ENCODE measurements at regions not wholly inside any gene's neighbourhood (a gene's known extent, or its start where the extent isn't known, plus 50 kb on each side); places are given as distances from the start of the nearest gene placed in this dataset.

DNA sequence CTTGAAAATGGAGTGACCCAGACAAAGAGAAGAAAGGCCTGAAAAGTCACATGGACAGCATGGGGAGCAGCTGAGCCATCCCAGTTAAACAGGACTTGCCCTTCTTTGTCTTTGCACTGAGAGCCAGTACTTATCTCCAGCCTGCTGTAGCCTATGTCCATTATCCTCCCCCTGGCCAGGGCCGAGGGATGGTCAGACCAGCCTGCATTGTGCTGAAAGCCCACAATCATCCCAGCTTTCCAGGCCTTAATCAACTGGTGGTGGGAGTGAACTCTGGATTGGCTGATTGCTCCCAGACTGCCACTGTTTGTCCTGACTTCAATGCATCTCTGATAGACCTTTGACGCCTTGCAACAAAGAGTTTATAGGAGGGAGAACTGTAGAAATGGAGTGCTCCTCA, 453.1 kb downstream of the EPHA5 start:
- H3K4me1 Mint-ChIP-seq = no peaks in the 10 kb centered on the region
- Histone ChIP-seq H3K4me1 (ENCODE audit: control insufficient read depth in 1 of 2, insufficient read depth in 2 of 2, low read length in 2 of 2) (no peaks in the 10 kb centered on the region), H2AFZ (ENCODE audit: insufficient read depth, low read depth, low read length, poor library complexity, severe bottlenecking) (no peak overlapping the region), H3K79me2 (ENCODE audit: insufficient read depth, low read length) (no peaks in the 10 kb centered on the region), H4K20me1 (ENCODE audit: insufficient read depth, low read length) (no peaks in the 10 kb centered on the region), H3K27ac (ENCODE audit: low read depth in 1 of 2, low read length in 2 of 2) (no peak overlapping the region), H3K4me3 (replicated peaks in 1 of 3; ENCODE audit: low read depth in 2 of 3, low read length in 3 of 3) (no peak overlapping the region), H3K36me3 (replicated peaks in 1 of 2; ENCODE audit: control insufficient read depth in 1 of 2, insufficient read depth in 2 of 2, low read length in 2 of 2) (no peaks in the 10 kb centered on the region), H3K9ac (ENCODE audit: insufficient read depth, low read length, poor library complexity, severe bottlenecking) (no peak overlapping the region), H3K27me3 (ENCODE audit: control insufficient read depth in 2 of 2, insufficient read depth in 2 of 2, low read length in 2 of 2) (no peaks in the 10 kb centered on the region), H3K4me2 (replicated peaks; ENCODE audit: extremely low read depth, low read length, poor library complexity, severe bottlenecking) (no peak overlapping the region), H3K9me3 (replicated peaks in 1 of 2; ENCODE audit: control insufficient read depth in 1 of 2, insufficient read depth in 1 of 2, low read length in 2 of 2) (peaks cover 0 to 8% of the 10 kb centered on the region in 2 donors)
- H3K36me3 Mint-ChIP-seq = no peaks in the 10 kb centered on the region
- intact Hi-C loops (cut with micrococcal nuclease) = no loop called here
- peaks cover 0 to 1% (median 1%) of the 10 kb centered on the region in 3 donors for H3K27me3 Mint-ChIP-seq (ENCODE audit: low read depth in 3 of 3)
- TF ChIP-seq, protein P1, sequence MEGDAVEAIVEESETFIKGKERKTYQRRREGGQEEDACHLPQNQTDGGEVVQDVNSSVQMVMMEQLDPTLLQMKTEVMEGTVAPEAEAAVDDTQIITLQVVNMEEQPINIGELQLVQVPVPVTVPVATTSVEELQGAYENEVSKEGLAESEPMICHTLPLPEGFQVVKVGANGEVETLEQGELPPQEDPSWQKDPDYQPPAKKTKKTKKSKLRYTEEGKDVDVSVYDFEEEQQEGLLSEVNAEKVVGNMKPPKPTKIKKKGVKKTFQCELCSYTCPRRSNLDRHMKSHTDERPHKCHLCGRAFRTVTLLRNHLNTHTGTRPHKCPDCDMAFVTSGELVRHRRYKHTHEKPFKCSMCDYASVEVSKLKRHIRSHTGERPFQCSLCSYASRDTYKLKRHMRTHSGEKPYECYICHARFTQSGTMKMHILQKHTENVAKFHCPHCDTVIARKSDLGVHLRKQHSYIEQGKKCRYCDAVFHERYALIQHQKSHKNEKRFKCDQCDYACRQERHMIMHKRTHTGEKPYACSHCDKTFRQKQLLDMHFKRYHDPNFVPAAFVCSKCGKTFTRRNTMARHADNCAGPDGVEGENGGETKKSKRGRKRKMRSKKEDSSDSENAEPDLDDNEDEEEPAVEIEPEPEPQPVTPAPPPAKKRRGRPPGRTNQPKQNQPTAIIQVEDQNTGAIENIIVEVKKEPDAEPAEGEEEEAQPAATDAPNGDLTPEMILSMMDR (IDR thresholded peaks at IDR 0.05) = no peak
- no peak overlapping the region for H3K27ac Mint-ChIP-seq
- H3K4me3 Mint-ChIP-seq = no peak overlapping the region
- peaks cover 0 to 5% (median 2%) of the 10 kb centered on the region in 7 donors for H3K9me3 Mint-ChIP-seq
- no CpG with 5 or more reads among the region's 2 CpGs for WGBS (ENCODE audit: insufficient coverage)
- no peak for DNase-seq

DNA sequence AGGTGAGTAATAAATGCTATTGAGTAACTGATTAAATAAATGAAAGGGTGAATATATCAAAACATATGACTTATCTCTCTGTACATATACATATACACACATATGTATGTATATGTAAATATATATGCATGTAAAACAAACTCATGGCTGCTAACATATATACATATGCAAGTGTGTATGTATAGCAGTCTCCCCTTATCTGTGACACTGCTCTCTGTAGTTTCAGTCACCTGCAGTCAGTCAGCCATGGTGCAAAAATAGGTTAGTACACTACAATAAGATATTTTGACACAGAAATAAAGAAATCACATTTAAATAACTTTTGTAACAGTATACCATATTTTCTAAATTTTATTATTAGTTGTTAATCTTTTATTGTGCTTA, 467.4 kb downstream of the EPHA5 start:
- DNase-seq = no peak
- no peaks in the 10 kb centered on the region for H3K9me3 ChIP-seq (replicated peaks in 1 of 2; ENCODE audit: control insufficient read depth in 1 of 2, insufficient read depth in 1 of 2, low read length in 2 of 2)
- H3K4me1 ChIP-seq (ENCODE audit: control insufficient read depth in 1 of 2, insufficient read depth in 2 of 2, low read length in 2 of 2) = no peaks in the 10 kb centered on the region
- no peaks in the 10 kb centered on the region for H3K36me3 ChIP-seq (replicated peaks in 1 of 2; ENCODE audit: control insufficient read depth in 1 of 2, insufficient read depth in 2 of 2, low read length in 2 of 2)
- no peaks in the 10 kb centered on the region for H4K20me1 ChIP-seq (ENCODE audit: insufficient read depth, low read length)
- H3K27me3 ChIP-seq (ENCODE audit: control insufficient read depth in 2 of 2, insufficient read depth in 2 of 2, low read length in 2 of 2) = no peaks in the 10 kb centered on the region
- Mint-ChIP-seq H3K36me3 (no peaks in the 10 kb centered on the region), H3K27me3 (ENCODE audit: low read depth in 3 of 3) (no peaks in the 10 kb centered on the region), H3K4me1 (no peaks in the 10 kb centered on the region), H3K4me3 (no peak overlapping the region), H3K27ac (no peak overlapping the region), H3K9me3 (peaks cover 0 to 2% (median 0%) of the 10 kb centered on the region in 7 donors)
- H3K9ac ChIP-seq (ENCODE audit: insufficient read depth, low read length, poor library complexity, severe bottlenecking) = no peak overlapping the region
- H2AFZ ChIP-seq (ENCODE audit: insufficient read depth, low read depth, low read length, poor library complexity, severe bottlenecking) = no peak overlapping the region
- no peak overlapping the region for H3K27ac ChIP-seq (ENCODE audit: low read depth in 1 of 2, low read length in 2 of 2)
- no peak overlapping the region for H3K4me3 ChIP-seq (replicated peaks in 1 of 3; ENCODE audit: low read depth in 2 of 3, low read length in 3 of 3)
- H3K79me2 ChIP-seq (ENCODE audit: insufficient read depth, low read length) = no peaks in the 10 kb centered on the region
- TF ChIP-seq, protein P1 (IDR thresholded peaks at IDR 0.05) = no peak
- H3K4me2 ChIP-seq (replicated peaks; ENCODE audit: extremely low read depth, low read length, poor library complexity, severe bottlenecking) = no peak overlapping the region
- intact Hi-C loops (cut with micrococcal nuclease) = no loop called here

Data from CD14-positive monocyte (primary cell).